GM19328 (cell line): ENCODE measurements at regions not wholly inside any gene's neighbourhood (a gene's known extent, or its start where the extent isn't known, plus 50 kb on each side); places are given as distances from the start of the nearest gene placed in this dataset.
"Not testable (repeated sequence)": the region's sequence is repeated elsewhere in the genome, so short reads cannot be mapped to it uniquely, and the experiment has no call there.

Experiments used
- ATAC-seq: cut with Tn5 transposase; IDR thresholded peaks from one replicate; pipeline ENCODE4 v1.9.1; 2021; ENCODE audit warnings: mild to moderate bottlenecking, moderate library complexity; ENCODE audit not compliant: unreplicated experiment

GRCh38 chr6:66128656-66129055, 421.6 kb upstream of the EYS start:
- ATAC-seq, result no peak

GRCh38 chr6:66128243-66128642, 421.2 kb upstream of the EYS start:
- no peak for ATAC-seq

GRCh38 chr6:66127061-66127460, 420.0 kb upstream of the EYS start:
- ATAC-seq, result no peak

- no peak for ATAC-seq
These were observed 419.3 kb upstream of the EYS start for GRCh38 chr6:66126358-66126757.

GRCh38 chr6:66103954-66104353, 396.9 kb upstream of the EYS start:
- ATAC-seq, result no peak

- ATAC-seq, result no peak
These were observed 396.3 kb upstream of the EYS start for GRCh38 chr6:66103354-66103753.

- ATAC-seq, result no peak
These were observed 389.7 kb upstream of the EYS start for GRCh38 chr6:66096679-66097078.

GRCh38 chr6:66094615-66095014, 387.6 kb upstream of the EYS start:
- ATAC-seq, result no peak

- not testable (repeated sequence) for ATAC-seq
These were observed 385.3 kb upstream of the EYS start for GRCh38 chr6:66092306-66092705.

GRCh38 chr6:66086532-66086931, 379.5 kb upstream of the EYS start:
- no peak for ATAC-seq

- ATAC-seq, result no peak
These were observed 375.9 kb upstream of the EYS start for GRCh38 chr6:66082914-66083313.

GRCh38 chr6:66068907-66069306, 361.9 kb upstream of the EYS start:
- ATAC-seq, result no peak

GRCh38 chr6:66068033-66068432, 361.0 kb upstream of the EYS start:
- no peak for ATAC-seq

GRCh38 chr6:66065313-66065712, 358.3 kb upstream of the EYS start:
- no peak for ATAC-seq

- no peak for ATAC-seq
These were observed 350.0 kb upstream of the EYS start for GRCh38 chr6:66057034-66057433.

GRCh38 chr6:66054967-66055366, 347.9 kb upstream of the EYS start:
- no peak for ATAC-seq

- ATAC-seq, result no peak
These were observed 344.8 kb upstream of the EYS start for GRCh38 chr6:66051812-66052211.

- no peak for ATAC-seq
These were observed 341.9 kb upstream of the EYS start for GRCh38 chr6:66048684-66049474.

GRCh38 chr6:66032626-66033025, 325.6 kb upstream of the EYS start:
- ATAC-seq, result no peak

GRCh38 chr6:66029391-66029790, 322.4 kb upstream of the EYS start:
- ATAC-seq, result no peak

GRCh38 chr6:65999288-65999791, 292.3 kb upstream of the EYS start:
- ATAC-seq, result no peak

GRCh38 chr6:65998544-65998943, 291.5 kb upstream of the EYS start:
- ATAC-seq, result no peak

GRCh38 chr6:65997539-65997938, 290.5 kb upstream of the EYS start:
- ATAC-seq, result no peak
